ENCODE measurements at regions not wholly inside any gene's neighbourhood (a gene's known extent, or its start where the extent isn't known, plus 50 kb on each side); places are given as distances from the start of the nearest gene placed in this dataset.
"Not testable (repeated sequence)": the region's sequence is repeated elsewhere in the genome, so short reads cannot be mapped to it uniquely, and the experiment has no call there.

- intact Hi-C loops (cut with DNase I), result no loop called here
- DNase-seq, result no peak
- no peak for ATAC-seq (ENCODE audit: poor library complexity)
Measured at GRCh38 chr7:9149499-9150082, 716.2 kb downstream of the NXPH1 start.

GRCh38 chr7:9163691-9164090 lies 730.3 kb downstream of the NXPH1 start:
- DNase-seq; ATAC-seq (ENCODE audit: poor library complexity); intact Hi-C loops (cut with DNase I): not testable (repeated sequence)

DNA sequence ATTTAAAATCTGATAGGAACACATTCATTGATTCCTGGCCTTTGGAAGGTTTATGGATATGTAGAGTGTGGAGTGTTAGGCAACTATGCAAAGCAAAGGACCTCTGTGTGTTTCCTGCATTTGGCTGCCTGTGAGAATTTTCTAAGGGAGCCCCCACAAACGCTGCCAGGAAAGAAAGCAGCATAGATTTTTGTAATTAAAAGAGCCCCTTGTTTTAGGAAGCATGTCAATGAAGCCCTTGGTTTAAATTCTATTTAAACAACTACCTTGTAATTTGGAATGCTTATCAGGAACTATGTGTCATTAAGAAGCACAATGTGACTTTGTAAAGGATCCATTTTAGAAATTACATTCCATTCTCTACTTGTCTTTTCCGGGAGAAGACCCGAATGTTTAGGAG lies 742.5 kb downstream of the NXPH1 start:
- DNase-seq (no peak), ATAC-seq (ENCODE audit: poor library complexity) (no peak)
- intact Hi-C loops (cut with DNase I), result no loop called here

DNA sequence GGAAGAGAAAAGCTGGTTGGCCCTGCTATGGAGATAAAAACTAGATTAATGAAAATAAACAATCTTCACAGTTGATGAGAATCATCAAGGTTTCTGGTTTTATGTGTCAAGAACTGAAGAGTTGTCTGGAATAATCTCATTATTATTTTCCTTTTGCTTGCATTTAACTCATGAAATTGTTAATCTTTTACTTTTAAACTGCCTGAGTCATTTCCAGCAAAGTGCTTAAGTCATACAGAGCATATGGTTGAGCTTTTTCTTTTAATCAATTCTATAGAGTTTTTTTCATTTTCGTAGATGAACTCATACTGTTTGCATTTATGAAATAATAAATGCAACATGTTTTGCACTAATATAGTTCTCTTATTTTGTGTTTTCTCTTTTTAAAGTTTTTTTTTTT lies 747.9 kb downstream of the NXPH1 start:
- ATAC-seq (ENCODE audit: poor library complexity) (no peak), DNase-seq (no peak)
- intact Hi-C loops (cut with DNase I), result no loop called here

DNA sequence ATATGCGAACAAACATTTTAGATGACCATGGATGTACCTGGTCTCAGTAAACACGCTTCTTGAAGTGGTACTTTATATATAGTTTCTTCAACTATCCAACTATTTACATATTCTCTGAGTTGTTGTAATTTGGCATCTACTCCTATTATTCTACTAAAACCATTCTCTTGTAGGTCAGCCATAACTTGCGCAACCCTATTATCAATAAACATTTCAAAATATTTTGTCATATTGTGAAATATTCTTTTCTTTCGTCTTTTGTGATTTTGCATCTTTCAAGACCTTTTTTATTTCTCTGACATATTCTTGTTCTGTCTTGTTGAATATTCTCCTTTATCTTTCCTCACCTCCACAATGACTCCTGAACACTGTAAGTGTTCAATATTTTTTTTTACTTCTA lies 753.3 kb downstream of the NXPH1 start:
- ATAC-seq (ENCODE audit: poor library complexity), result no peak
- no peak for DNase-seq
- intact Hi-C loops (cut with DNase I), result no loop called here

DNA sequence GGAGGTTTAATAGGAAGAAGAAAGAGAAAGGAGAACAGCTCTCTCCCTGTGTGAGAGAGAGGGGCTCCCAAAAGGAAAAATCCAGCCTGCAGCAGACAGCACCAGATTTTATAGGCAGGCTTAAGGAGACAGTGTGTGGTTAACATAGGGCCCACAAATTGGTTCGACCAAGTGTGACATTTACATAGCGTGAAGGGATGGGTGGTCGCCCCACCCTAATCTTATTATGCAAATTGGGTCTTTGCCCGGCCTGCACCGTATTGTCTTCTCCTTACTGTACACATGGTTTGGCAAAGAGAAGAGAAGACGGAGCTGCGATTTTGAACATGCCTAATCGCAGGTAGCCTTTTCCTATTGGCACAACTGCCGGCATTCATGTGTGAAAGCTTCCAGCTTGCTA lies 756.3 kb downstream of the NXPH1 start:
- no peak for DNase-seq
- ATAC-seq (ENCODE audit: poor library complexity), result no peak
- intact Hi-C loops (cut with DNase I), result no loop called here

DNA sequence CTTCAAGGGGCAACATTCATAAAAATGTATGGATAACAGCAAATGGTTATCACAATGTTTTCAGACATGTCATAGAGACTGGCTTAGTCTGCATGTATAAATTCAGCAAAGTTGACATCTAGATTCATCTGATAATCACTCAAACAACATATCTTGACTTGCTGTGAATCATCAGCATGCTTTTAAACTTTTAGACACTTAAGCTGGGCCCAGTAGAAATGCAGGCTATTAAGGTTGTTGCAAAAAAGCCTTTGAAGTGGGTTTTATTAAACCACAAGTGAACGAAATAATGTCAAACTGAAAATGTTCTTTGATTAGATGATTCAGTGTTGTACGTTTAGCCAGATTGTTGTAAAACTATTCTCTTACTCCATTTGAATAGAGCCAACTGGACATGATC lies 759.6 kb downstream of the NXPH1 start:
- ATAC-seq (ENCODE audit: poor library complexity) (no peak), DNase-seq (no peak)
- intact Hi-C loops (cut with DNase I), result no loop called here

DNA sequence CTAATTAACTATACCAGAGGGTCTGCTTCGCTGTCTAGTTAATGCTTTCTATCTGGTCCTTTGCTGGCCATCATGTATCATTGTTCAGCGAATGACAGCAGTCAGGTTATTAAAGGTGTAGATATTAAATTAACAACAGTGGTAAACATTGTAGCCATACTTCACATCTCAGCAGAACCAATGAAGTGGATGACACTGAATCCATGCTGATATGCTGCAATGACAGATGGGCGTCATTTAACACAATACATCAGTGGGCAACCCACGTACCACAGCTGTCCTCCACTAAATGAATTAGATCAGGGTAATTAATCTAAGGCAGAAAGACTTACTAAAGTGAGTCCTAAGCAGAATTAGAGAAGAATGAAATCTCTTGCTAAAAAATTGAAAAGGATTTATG lies 767.2 kb downstream of the NXPH1 start:
- ATAC-seq (ENCODE audit: poor library complexity), result no peak
- no peak for DNase-seq
- intact Hi-C loops (cut with DNase I), result no loop called here

DNA sequence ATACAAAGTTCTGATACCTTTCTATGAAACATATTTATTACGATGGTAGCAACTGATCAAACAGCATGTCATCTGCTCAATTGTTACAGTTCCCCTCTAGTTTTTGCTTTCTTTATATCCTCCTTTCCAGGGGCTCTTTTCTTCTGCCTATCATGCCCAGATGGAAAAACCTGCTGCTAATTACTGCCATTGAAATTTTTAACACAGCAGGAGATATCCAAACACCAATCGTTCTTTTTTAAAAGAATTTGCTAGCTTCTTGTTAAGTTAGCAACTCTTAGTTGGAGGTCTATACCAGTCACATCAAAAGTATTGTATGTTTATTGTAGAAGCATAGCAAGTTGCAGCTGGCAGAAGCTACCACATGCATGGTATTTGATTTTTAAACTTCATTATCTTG lies 768.5 kb downstream of the NXPH1 start:
- DNase-seq (no peak), ATAC-seq (ENCODE audit: poor library complexity) (no peak)
- intact Hi-C loops (cut with DNase I), result no loop called here

DNA sequence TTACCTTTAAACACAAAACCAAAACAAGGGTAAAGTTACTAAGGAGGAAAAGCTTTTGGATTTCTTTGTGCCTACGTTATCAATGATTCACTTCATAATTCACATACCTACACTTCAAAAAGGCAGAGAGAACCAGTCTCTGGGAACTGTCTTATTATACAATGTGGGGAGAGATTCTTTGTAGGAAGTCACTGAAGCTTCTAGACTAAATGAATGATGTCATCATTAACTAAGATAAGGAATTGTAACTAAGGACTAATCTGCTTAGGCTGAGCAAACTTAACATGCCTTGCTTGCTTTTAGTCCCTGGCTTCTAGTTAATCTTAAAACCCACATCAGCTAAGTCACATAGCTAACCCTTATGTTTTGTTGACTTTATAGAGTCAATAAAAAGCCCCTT lies 771.2 kb downstream of the NXPH1 start:
- DNase-seq (no peak), ATAC-seq (ENCODE audit: poor library complexity) (no peak)
- intact Hi-C loops (cut with DNase I), result no loop called here

GRCh38 chr7:9210114-9210513 lies 776.7 kb downstream of the NXPH1 start:
- ATAC-seq (ENCODE audit: poor library complexity) (no peak), DNase-seq (no peak)
- intact Hi-C loops (cut with DNase I), result no loop called here

- DNase-seq (no peak), ATAC-seq (ENCODE audit: poor library complexity) (no peak)
- intact Hi-C loops (cut with DNase I), result no loop called here
Measured at GRCh38 chr7:9217204-9217603, 783.8 kb downstream of the NXPH1 start.

DNA sequence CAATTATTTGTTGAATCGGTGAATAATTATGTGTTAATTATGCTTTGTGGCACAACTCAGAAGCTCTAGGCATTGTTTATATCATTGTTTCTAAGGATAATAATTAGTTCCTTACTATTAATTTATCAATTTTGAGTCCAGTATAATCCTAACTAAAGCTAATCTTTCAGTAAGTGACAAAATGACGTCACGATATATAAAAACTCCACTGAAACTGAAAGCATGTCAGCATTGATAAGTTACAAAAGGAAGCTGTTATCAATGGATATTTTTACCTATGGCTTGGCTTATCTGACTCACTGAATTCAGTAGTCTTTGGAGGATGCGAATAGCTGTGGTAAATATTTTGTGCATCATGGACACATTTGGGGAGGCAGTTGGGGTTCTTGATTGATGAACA lies 793.1 kb downstream of the NXPH1 start:
- ATAC-seq (ENCODE audit: poor library complexity) (no peak), DNase-seq (no peak)

DNA sequence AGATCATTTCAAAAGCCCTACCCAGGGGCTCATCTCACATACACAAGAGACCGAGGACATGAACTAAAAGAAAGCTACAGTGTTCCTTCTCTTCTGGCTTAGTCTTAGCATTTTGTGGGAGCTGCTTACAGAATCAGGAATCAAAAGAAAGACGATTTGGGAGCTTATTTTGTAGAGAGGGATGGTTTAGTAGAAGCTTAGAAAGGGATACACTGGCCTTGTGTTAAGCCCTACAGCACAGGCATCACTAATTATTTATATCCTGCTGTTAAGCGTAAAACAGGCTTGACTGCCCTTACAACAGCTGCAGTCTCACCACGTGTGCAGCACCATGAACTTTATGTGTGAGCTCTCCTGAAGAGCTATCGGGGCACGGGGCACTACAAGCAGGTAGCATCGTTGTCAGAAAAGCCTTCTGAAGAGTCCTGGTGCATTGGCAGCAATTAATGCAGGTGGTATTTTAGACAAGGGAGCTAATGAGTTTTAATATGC lies 798.3 kb downstream of the NXPH1 start:
- DNase-seq (no peak), ATAC-seq (ENCODE audit: poor library complexity) (no peak)
- intact Hi-C loops (cut with DNase I), result no loop called here

More for the DNA sequence above, 793.1 kb downstream of the NXPH1 start:
- intact Hi-C loops (cut with DNase I), result no loop called here

DNA sequence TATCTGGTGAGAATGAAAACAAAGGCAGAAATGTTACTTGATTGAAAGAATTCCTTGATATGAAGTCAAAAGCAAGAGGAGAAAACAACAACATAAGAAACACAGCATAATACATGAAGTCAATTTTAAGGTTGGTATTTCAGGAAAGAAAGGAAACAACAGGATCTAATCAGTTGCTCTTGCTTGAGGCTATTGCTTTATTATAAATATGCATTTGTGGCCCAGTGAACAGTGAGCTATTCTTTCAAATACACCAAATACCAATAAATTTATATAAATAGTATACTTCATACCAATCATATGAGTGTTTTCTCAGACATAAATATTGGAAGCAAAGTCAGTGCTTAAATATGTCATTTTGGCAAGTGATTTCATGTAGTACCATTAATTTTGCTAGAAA lies 806.6 kb downstream of the NXPH1 start:
- intact Hi-C loops (cut with DNase I), result no loop called here

DNA sequence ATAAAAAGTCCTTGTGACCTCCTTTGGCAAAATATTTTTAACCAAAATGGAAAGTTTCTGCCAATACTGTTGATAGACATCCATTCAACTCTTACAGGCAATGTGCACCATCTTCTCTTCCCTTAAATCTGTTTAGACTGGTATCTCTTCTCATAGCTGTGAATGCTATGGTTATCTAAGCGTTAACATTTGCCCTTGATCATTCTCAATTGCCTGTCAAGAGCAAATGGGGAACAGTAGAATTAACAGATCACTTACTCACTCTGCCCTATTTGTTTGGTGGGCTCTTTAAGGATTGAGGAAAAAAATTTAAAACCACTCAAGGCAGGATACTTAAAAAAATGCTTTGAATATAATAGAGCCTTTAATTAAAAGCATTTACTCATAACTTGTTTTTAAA lies 808.4 kb downstream of the NXPH1 start:
- intact Hi-C loops (cut with DNase I), result no loop called here
- DNase-seq (no peak), ATAC-seq (ENCODE audit: poor library complexity) (no peak)

More for the DNA sequence above, 806.6 kb downstream of the NXPH1 start:
- ATAC-seq (ENCODE audit: poor library complexity) (no peak), DNase-seq (no peak)

DNA sequence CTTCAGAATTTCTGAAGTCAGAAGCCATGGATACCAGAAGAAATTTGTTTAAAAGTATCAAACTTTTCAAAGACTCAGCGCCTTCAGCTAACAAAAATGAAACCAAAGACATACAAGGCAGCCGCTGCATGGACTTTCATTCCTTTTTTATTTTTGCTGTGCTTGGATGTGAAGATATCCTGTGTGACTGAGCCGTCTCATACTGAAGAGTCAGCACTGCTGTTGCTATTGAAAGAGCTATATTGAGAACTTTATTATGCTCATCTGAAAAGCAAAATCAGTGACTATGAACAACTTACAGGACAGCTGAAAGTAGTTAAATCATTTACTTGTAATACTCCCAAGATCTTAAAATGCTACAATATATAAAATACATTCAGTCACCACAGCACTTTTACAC lies 809.2 kb downstream of the NXPH1 start:
- ATAC-seq (ENCODE audit: poor library complexity) (no peak), DNase-seq (no peak)
- intact Hi-C loops (cut with DNase I), result no loop called here

GRCh38 chr7:9250876-9251275 lies 817.5 kb downstream of the NXPH1 start:
- ATAC-seq (ENCODE audit: poor library complexity) (no peak), DNase-seq (no peak)
- intact Hi-C loops (cut with DNase I), result no loop called here

- ATAC-seq (ENCODE audit: poor library complexity) (no peak), DNase-seq (no peak)
- intact Hi-C loops (cut with DNase I), result no loop called here
Measured at GRCh38 chr7:9264395-9264794, 831.0 kb downstream of the NXPH1 start.

GRCh38 chr7:9280088-9280487 lies 846.7 kb downstream of the NXPH1 start:
- intact Hi-C loops (cut with DNase I), result no loop called here
- no peak for DNase-seq
- no peak for ATAC-seq (ENCODE audit: poor library complexity)

- ATAC-seq (ENCODE audit: poor library complexity), result no peak
- intact Hi-C loops (cut with DNase I), result no loop called here
- no peak for DNase-seq
Measured at GRCh38 chr7:9283246-9283645, 849.8 kb downstream of the NXPH1 start.
